K562 (cell line): ENCODE measurements at regions not wholly inside any gene's neighbourhood (a gene's known extent, or its start where the extent isn't known, plus 50 kb on each side); places are given as distances from the start of the nearest gene placed in this dataset.

Experiments used
- ATAC-seq: fragments of 200-7000 bp; cut with Tn5 transposase; 3 replicates; pipeline ENCODE4 v1.9.1; 2020; ENCODE audit warnings: moderate library complexity
- BruUV-seq: library from RNA; stranded (reverse); fragments of 400-500 nt; replicated peaks from 2 replicates; lab custom pipeline; 2021; lab: Mats Ljungman, UMichigan
- CTCF ChIA-PET: fragments of 300-600 bp; formaldehyde crosslinking; extraction: SDS; loops from one replicate; lab custom pipeline; 2021; ENCODE audit warnings: low intra/inter-chr PET ratio; lab: Yijun Ruan, JAX
- POLR2A ChIA-PET: fragments of 300-600, 350-650 bp; sonication (Branson Sonifier 250); formaldehyde crosslinking; extraction: SDS; loops from one replicate; lab custom pipeline; 2021; ENCODE audit warnings: antibody characterized with exemption, inconsistent platforms; lab: Yijun Ruan, JAX
- DNase-seq, 4 experiments: peaks; one replicate each; pipeline versions ENCODE4 v3.0.0 to v3.0.0-alpha.2; 2011 to 2018; ENCODE audit warnings: low spot score in 3 of 4, mixed read lengths in 3 of 4; ENCODE audit errors: extremely low read depth in 1 of 4
- FAIRE-seq: peaks from 2 replicates; lab custom pipeline; 2011; peaks lifted over from hg19 to GRCh38; lab: Jason Lieb, UNC
- H2AFZ ChIP-seq: 2 replicates; pipeline ENCODE4 v1.6.0; 2011; ENCODE audit warnings: low read depth, low read length, control low read depth, inconsistent platforms
- H3K27ac ChIP-seq: fragments of 200-600 bp; 3 replicates; pipeline ENCODE4 v1.8.0; 2011; ENCODE audit warnings: low read depth, mild to moderate bottlenecking, control low read depth, inconsistent platforms, low read length, moderate library complexity, mixed read lengths; ENCODE audit errors: extremely low read depth
- H3K27me3 ChIP-seq, 2 experiments: fragments of 300-600 bp in 1 of 2; 2 replicates in 1 of 2; 3 replicates in 1 of 2; pipeline versions ENCODE4 v1.6.0 to v1.8.0; 2011; ENCODE audit warnings: inconsistent platforms in 2 of 2, low read length in 2 of 2, mild to moderate bottlenecking in 1 of 2, mixed read lengths in 1 of 2, moderate library complexity in 1 of 2; ENCODE audit not compliant: control insufficient read depth in 2 of 2, insufficient read depth in 2 of 2
- H3K36me3 ChIP-seq: fragments of 300-600 bp; 3 replicates; pipeline ENCODE4 v1.8.0; 2011; ENCODE audit warnings: mild to moderate bottlenecking, low read length, inconsistent platforms; ENCODE audit not compliant: control insufficient read depth, insufficient read depth
- H3K4me1 ChIP-seq, 2 experiments: fragments of 200-600 bp in 1 of 2; replicated peaks in 1 of 2; 2 replicates in 1 of 2; 3 replicates in 1 of 2; pipeline versions ENCODE4 v1.5.1 to v1.8.0; 2011; ENCODE audit warnings: inconsistent platforms in 2 of 2, low read length in 2 of 2, mild to moderate bottlenecking in 1 of 2, mixed read lengths in 1 of 2, moderate library complexity in 1 of 2; ENCODE audit not compliant: control insufficient read depth in 2 of 2, insufficient read depth in 2 of 2
- H3K4me2 ChIP-seq: 2 replicates; pipeline ENCODE4 v1.6.1; 2011; ENCODE audit warnings: low read length, control low read depth, inconsistent platforms, mixed read lengths; ENCODE audit not compliant: insufficient read depth
- H3K4me3 ChIP-seq: fragments of 200-600 bp; sonication (generic), shearing (Covaris generic); 2 replicates; pipeline ENCODE4 v1.5.1; 2016; ENCODE audit warnings: control low read depth, inconsistent platforms
- H3K79me2 ChIP-seq: fragments of 200-600 bp; 3 replicates; pipeline ENCODE4 v1.8.0; 2011; ENCODE audit warnings: low read length, inconsistent platforms; ENCODE audit not compliant: control insufficient read depth, insufficient read depth
- H3K9ac ChIP-seq, 2 experiments: 2 replicates each; pipeline versions ENCODE4 v1.6.0 to v1.6.1; 2011; ENCODE audit warnings: low read depth in 2 of 2, low read length in 2 of 2, control low read depth in 1 of 2, inconsistent platforms in 1 of 2, mild to moderate bottlenecking in 1 of 2, mixed read lengths in 1 of 2; ENCODE audit not compliant: insufficient read depth in 1 of 2
- H3K9me1 ChIP-seq: one replicate; pipeline ENCODE4 v1.6.0; 2011; ENCODE audit warnings: inconsistent platforms, mild to moderate bottlenecking, low read length, moderate library complexity; ENCODE audit not compliant: control insufficient read depth, insufficient read depth
- H3K9me3 ChIP-seq: replicated peaks from 2 replicates; pipeline ENCODE4 v1.5.1; 2011; ENCODE audit warnings: low read depth, low read length, inconsistent platforms; ENCODE audit not compliant: control insufficient read depth, insufficient read depth
- H4K20me1 ChIP-seq: replicated peaks from 2 replicates; pipeline ENCODE4 v1.6.1; 2011; ENCODE audit warnings: low read length, inconsistent platforms, mixed read lengths; ENCODE audit not compliant: control insufficient read depth, insufficient read depth
- COPS2 ChIP-seq: fragments of 450-650 bp; conservative IDR thresholded peaks from 2 replicates; pipeline ENCODE4 v1.6.1; 2016; ENCODE audit warnings: mild to moderate bottlenecking, moderate library complexity
- ELF4 ChIP-seq: fragments of 450-650 bp; formaldehyde crosslinking; IDR thresholded peaks from 2 replicates; pipeline ENCODE4 v1.4.0; 2022; ENCODE audit warnings: missing genetic modification characterization
- ETV5 ChIP-seq: sonication (generic); formaldehyde crosslinking; IDR thresholded peaks from 2 replicates; pipeline ENCODE4 v1.4.0; 2020; ENCODE audit warnings: low read depth, mild to moderate bottlenecking, missing genetic modification reagents
- FIP1L1 ChIP-seq: fragments of 200-400 bp; formaldehyde crosslinking; IDR thresholded peaks from 2 replicates; pipeline ENCODE4 v1.6.1; 2018; ENCODE audit warnings: mild to moderate bottlenecking, low read depth, low read length; ENCODE audit not compliant: poor library complexity, severe bottlenecking
- FOXA3 ChIP-seq, 2 experiments: fragments of 450-650 bp in 1 of 2; sonication (generic) in 1 of 2; formaldehyde crosslinking; IDR thresholded peaks in 1 of 2; conservative IDR thresholded peaks in 1 of 2; 2 replicates each; pipeline versions ENCODE4 v1.4.0 to v1.8.0; 2020 to 2022; ENCODE audit warnings: mild to moderate bottlenecking in 2 of 2, missing genetic modification reagents in 1 of 2
- MEIS2 ChIP-seq: fragments of 450-650 bp; IDR thresholded peaks from 2 replicates; pipeline ENCODE4 v1.6.1; 2014; ENCODE audit warnings: mild to moderate bottlenecking; ENCODE audit not compliant: partially characterized antibody
- MTA2 ChIP-seq: fragments of 450-650 bp; IDR thresholded peaks from 2 replicates; pipeline ENCODE4 v1.6.1; 2016; ENCODE audit warnings: low read depth
- POLR2AphosphoS5 ChIP-seq: IDR thresholded peaks from 2 replicates; pipeline ENCODE4 v1.6.1; 2011; ENCODE audit warnings: mild to moderate bottlenecking, low read depth, low read length, moderate library complexity; ENCODE audit not compliant: control insufficient read depth, insufficient read depth
- POLR3A ChIP-seq: IDR thresholded peaks from 2 replicates; pipeline ENCODE4 v1.6.1; 2011; ENCODE audit warnings: borderline replicate concordance, mild to moderate bottlenecking, moderate library complexity; ENCODE audit not compliant: insufficient read length, insufficient read depth; ENCODE audit errors: extremely low read depth
- RFX1 ChIP-seq: fragments of 450-650 bp; IDR thresholded peaks from 2 replicates; pipeline ENCODE4 v1.6.1; 2016; ENCODE audit warnings: mild to moderate bottlenecking, moderate library complexity
- RFX5 ChIP-seq: IDR thresholded peaks from 2 replicates; pipeline ENCODE4 v1.6.1; 2011; ENCODE audit warnings: low read depth, mild to moderate bottlenecking, improper control_type of control experiment, low read length
- SMC3 ChIP-seq: conservative IDR thresholded peaks from 2 replicates; pipeline ENCODE4 v1.6.1; 2011; ENCODE audit warnings: low read depth, low read length, improper control_type of control experiment; ENCODE audit not compliant: insufficient read depth
- SNIP1 ChIP-seq: fragments of 450-650 bp; IDR thresholded peaks from 2 replicates; pipeline ENCODE4 v1.7.1; 2017; ENCODE audit warnings: low read depth, mild to moderate bottlenecking
- ZNF695 ChIP-seq: fragments of 450-650 bp; formaldehyde crosslinking; IDR thresholded peaks from 2 replicates; pipeline ENCODE4 v1.4.0; 2020; ENCODE audit warnings: mild to moderate bottlenecking, moderate library complexity
- WGBS: fragments of 100-300 bp; shearing (Covaris generic); methylation state at CpG from one replicate; pipeline ENCODE4 v1.1.6; 2016; ENCODE audit warnings: low coverage, mixed read lengths; ENCODE audit not compliant: insufficient coverage; ENCODE audit errors: missing lambda C conversion rate; 5-methylcytosine and 5-hydroxymethylcytosine counted together
- in situ Hi-C: fragments of 300-500 bp; cut with MboI; formaldehyde crosslinking; loops from 4 replicates; pipeline ENCODE4 v1.15.0; 2018; ENCODE audit warnings: inconsistent platforms, mixed read lengths
- intact Hi-C: fragments of 100-400 bp; cut with micrococcal nuclease; formaldehyde crosslinking; loops from 2 replicates; pipeline ENCODE4 v1.14.2; 2022

DNA sequence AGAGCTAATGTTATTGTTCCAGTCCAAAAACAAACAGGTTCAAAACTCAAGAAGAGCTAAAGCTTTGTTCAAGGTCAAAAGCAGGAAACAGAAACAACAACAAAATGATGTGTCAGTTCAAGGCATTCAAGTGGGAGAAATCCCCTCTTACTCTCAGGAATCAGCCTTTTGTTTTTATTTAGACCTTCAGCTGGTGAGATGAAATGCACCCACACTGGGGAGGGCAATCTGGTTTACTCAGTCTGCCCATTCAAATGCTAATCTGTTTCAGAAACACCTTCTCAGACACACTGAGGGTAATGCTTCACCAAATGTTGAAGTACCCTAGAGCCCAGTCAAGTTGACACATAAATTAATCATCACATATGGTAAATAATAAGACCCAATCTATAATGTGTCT, 150.6 kb downstream of the TMX3 start (continued):
- TF ChIP-seq FIP1L1, result no peak
- no peak for TF ChIP-seq ZNF695 (CRISPR knock-in tag)
- TF ChIP-seq SMC3, result no peak
- TF ChIP-seq SNIP1, result no peak
- TF ChIP-seq POLR3A, result no peak
- TF ChIP-seq ELF4, result no peak

DNA sequence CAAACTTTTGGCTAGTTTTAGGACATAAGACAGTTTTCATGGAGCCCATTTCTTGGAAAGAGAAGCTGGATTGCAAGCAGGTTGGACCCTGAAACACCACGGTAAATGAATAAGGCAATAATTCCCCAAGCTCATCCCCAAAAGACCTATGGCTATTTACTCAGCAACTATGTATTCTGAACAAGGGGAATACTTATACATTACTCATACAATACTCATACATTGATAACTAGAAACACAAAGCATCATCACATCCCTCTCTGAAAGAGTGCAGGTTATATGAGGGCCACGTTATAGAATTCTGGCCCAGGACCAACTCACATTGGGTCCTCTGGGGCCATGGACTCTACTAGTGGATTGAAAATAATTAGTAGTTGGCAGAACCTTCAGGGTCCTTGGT, 154.8 kb downstream of the TMX3 start:
- H3K9me1 ChIP-seq, result no peaks in the 10 kb centered on the region
- H3K27ac ChIP-seq, result no peak overlapping the region
- intact Hi-C loops, result no loop called here
- no peak overlapping the region for H2AFZ ChIP-seq
- no peak for DNase-seq
- ChIA-PET CTCF (no interaction called here), POLR2A (no interaction called here)
- H3K9me3 ChIP-seq, result no peaks in the 10 kb centered on the region
- WGBS, result 0% methylated on average over 2 of the region's 2 CpGs
- H3K4me3 ChIP-seq, result no peak overlapping the region
- H3K27me3 ChIP-seq, result no peaks in the 10 kb centered on the region
- H3K36me3 ChIP-seq, result no peaks in the 10 kb centered on the region
- no peak for TF ChIP-seq RFX1
- no peak for TF ChIP-seq COPS2
- no peak for TF ChIP-seq ETV5 (CRISPR knock-in tag)
- no peak for TF ChIP-seq FOXA3 (CRISPR knock-in tag; conservative IDR thresholded peaks at IDR 0.05 in 1 of 2, IDR thresholded peaks at IDR 0.05 in 1 of 2)
- no peak for TF ChIP-seq RFX5
- no peak for TF ChIP-seq MTA2
- TF ChIP-seq POLR2AphosphoS5, result no peak
- no peak for TF ChIP-seq MEIS2
- TF ChIP-seq, all 486 proteins: peak for 0
- no peaks in the 10 kb centered on the region for H3K79me2 ChIP-seq
- H3K4me1 ChIP-seq, result no peaks in the 10 kb centered on the region
- H3K4me2 ChIP-seq, result no peak overlapping the region
- FAIRE-seq (no peak), ATAC-seq (no peak)
- BruUV-seq, result no TSS peak
- in situ Hi-C loops, result no loop called here
- H3K9ac ChIP-seq, result no peak overlapping the region
- no peaks in the 10 kb centered on the region for H4K20me1 ChIP-seq
